H1 (cell line): ENCODE measurements at regions not wholly inside any gene's neighbourhood (a gene's known extent, or its start where the extent isn't known, plus 50 kb on each side); places are given as distances from the start of the nearest gene placed in this dataset.

Source experiments
- ATF3 ChIP-seq: IDR thresholded peaks from 2 replicates; pipeline ENCODE4 v1.6.1; 2011; ENCODE audit warnings: low read depth, mild to moderate bottlenecking, low read length; ENCODE audit not compliant: insufficient read depth
- EZH2 ChIP-seq: fragments of 200-600 bp; sonication (generic); IDR thresholded peaks from 2 replicates; pipeline ENCODE4 v1.7.1; 2012; ENCODE audit warnings: low read depth, mild to moderate bottlenecking, moderate library complexity, low read length, inconsistent platforms; ENCODE audit not compliant: severe bottlenecking
- USF2 ChIP-seq: IDR thresholded peaks from 2 replicates; pipeline ENCODE4 v1.6.1; 2011; ENCODE audit warnings: low read length, improper control_type of control experiment

- TF ChIP-seq USF2 = no peak
- no peak for TF ChIP-seq EZH2
- no peak for TF ChIP-seq ATF3
- TF ChIP-seq, all 59 proteins: peak for 0
Observed at GRCh38 chr1:234771642-234772344, 161.8 kb upstream of the IRF2BP2 start (continued).
